ENCODE measurements at regions not wholly inside any gene's neighbourhood (a gene's known extent, or its start where the extent isn't known, plus 50 kb on each side); places are given as distances from the start of the nearest gene placed in this dataset.
A peak's percentile ranks its signal among the peaks of the same experiment; 100 is the strongest.

DNA sequence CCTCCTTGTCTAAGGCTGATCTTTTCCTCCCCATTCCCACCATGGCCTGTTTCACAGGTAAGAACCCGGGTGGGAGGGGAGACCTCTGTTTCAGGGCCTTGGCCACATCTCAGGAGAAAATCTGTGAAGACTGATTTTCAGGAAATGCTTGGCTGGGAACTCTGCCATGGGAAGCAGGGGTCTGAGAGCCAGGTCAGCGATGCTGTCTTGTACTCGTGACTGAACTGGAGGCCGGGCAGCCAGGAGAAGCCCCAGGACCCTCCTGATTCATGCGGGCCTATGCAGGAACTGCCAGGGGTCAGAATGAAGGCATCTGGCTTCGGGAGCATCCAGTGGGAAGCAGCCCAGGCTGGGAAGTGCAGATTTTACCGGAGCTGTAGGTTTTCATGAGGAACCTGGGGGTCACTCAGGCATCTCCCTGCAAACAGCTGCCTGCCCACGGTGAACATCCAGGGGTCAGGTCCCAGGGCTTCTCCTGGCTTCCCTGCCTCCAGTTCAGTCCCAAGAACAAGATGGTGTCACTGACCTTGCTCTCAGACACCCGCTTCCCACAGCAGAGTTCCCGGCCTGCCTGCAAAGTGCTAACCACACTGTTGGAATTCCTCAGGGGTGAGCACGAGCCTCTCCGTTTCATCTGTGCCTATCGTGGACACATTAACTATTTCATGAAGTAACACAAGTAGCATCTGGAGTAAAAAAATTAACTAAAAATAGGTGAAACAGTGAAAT, 90.2 kb upstream of the SULF2 start:
- no peak for FAIRE-seq
- no peak for DNase-seq (ENCODE audit: insufficient read length, low spot score)

DNA sequence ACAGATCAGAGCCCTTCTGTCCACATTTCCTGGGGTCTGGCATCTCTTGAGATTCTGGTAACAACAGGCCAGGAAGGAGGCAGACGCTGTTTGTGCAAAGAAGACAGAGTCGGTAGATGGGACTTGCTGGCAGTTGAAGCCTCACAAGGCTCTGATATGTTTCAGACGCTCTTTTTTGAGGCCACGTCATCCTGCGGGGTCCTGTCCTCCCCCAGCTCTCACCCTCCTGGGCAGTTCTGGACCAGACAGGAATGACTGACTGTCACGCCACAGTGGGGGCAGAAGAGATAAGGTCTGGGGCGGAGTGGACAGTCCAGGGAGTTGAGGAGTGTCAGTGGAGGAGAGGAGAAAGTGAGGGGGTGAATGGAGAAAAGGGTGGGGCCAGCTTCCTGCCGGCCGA, 87.1 kb upstream of the SULF2 start:
- peak; percentile 26 for FAIRE-seq
- no peak for DNase-seq (ENCODE audit: insufficient read length, low spot score)

DNA sequence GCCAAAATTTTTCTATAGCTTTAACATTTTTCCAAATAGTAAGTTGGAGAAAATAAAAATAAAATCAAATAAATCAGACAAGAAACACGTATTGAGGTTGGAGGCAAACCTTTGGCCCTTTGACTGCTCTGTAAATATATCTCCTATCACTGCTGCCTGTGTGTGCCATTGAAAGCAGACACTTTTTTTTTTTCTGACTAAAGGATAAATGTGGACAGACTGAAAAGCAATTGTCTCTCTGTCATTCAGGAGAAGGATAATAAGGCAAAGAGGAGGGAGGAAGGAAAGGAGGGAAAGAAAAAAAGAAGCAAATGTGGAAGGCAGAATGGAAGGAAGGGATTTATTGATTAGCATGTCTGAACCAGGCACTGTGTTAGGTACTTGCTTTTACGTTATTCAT, 85.2 kb upstream of the SULF2 start:
- DNase-seq (ENCODE audit: insufficient read length, low spot score) = no peak
- FAIRE-seq = no peak

DNA sequence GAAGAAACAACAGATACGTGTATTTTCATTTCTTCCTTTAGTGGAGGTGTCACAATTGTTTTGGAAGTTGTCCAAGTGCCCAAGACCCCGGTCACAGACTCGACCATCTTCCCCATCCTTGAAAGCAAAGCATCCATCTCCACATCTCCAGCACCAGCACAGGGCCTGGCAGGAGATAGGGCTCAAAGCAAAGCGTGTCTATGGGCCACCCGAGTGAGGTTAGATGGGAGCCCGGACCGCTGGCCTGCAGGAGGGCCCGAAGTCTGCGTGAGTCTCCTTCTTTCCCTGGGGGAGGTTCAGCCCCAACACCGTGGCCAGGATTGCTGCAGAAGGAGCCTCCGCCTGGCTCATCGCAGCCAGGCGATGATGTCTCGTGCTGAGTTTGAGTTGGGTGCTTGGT, 83.5 kb upstream of the SULF2 start:
- DNase-seq (ENCODE audit: insufficient read length, low spot score) = no peak
- FAIRE-seq = peak; percentile 48

DNA sequence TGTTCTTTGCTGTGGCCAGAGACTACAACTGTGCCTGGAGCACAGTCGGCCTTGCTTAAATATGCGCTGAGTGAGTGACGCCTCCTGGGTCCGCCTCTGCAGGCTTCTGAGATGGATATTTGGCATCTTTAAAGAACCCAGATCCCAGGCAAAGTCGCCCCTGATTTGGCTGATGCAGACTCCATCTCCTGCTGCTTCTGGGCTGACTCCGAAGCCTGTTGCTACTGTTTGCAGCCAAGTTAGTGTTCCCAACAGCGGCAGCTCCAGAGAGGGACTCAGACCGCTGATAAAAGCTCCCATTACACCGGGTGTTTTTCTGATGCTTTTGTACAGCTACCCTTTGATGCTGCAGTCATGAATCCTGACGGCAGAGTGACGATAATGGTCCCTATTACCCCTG, 83.0 kb upstream of the SULF2 start:
- FAIRE-seq (no peak), DNase-seq (ENCODE audit: insufficient read length, low spot score) (no peak)

DNA sequence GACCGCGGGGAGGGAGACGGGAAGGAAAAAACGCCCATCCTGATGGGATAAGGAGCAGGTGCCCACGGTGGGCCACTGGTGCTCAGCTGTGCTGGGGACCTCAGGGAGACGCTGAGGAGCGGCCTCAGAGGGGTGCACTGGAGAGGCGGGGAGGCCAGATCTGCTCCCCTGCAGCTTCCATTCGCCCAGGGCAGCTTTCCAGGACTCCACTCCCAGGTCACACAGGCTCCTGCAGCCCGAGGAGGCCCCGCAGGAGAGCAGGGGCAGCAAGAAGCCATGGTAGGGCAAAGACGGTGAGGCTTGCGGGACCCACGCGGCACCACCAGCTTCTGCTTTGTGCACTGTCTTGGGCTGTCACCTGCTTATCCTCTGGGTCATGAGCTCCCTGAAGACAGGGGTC, 82.5 kb upstream of the SULF2 start:
- FAIRE-seq (no peak), DNase-seq (ENCODE audit: insufficient read length, low spot score) (no peak)

DNA sequence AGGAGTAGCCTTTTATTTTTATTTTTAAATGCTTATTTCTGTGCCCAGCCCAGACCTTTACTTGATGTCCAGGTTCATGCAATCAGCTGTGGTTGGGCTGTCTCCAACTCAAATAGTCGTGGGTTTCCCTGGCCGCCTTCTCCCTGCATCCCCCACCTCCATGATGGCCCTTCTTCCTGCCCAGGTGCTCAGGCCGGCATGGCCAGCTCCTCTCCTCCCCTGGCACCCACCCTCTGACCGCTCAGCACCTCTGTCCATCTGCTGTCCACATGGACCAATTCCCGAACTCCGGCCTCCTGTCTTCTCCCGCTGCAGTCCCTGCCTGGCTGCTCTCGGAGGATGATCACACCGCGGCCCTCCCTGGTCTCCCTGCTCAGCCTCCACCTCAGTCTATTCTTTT, 81.2 kb upstream of the SULF2 start:
- FAIRE-seq (no peak), DNase-seq (ENCODE audit: insufficient read length, low spot score) (no peak)

DNA sequence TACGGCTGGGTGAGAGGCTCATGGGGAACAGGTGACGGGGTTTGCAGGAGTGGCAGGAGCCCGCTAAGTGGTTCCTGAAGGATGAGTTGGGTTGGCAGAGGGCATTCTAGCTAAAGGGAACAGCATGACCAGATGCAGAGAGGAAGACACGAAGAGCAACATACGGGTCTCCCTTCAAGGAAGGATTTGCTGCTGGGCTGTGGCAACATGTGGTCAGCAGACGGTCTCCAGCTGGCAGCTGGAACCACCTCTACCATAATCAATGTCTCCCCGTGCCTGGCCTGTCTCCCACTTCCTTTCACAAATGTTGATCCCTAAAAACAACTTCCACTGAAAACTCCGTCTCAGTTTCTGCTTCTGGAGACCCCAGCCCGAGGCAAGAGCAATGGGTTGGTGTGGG, 80.6 kb upstream of the SULF2 start:
- DNase-seq (ENCODE audit: insufficient read length, low spot score) = no peak
- no peak for FAIRE-seq

DNA sequence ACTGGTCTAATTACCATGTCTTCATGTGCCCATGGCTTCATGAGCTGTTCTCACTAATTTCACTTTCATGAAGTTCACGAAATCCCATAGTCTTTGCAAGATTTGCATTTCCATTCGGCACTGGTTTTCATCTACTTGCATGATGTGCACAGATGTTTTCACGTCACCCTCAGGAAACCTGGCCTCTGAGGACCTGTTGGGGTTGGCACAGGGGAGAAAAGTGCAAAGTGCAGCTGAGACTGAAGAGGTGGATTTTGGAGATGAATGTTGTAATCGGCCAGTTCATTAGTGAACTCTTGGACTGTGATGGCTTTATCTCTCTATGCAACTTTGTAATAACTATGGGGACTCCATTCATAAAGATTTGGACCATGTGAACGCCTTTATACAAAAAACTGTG, 80.2 kb upstream of the SULF2 start:
- FAIRE-seq = peak; percentile 77
- no peak for DNase-seq (ENCODE audit: insufficient read length, low spot score)

DNA sequence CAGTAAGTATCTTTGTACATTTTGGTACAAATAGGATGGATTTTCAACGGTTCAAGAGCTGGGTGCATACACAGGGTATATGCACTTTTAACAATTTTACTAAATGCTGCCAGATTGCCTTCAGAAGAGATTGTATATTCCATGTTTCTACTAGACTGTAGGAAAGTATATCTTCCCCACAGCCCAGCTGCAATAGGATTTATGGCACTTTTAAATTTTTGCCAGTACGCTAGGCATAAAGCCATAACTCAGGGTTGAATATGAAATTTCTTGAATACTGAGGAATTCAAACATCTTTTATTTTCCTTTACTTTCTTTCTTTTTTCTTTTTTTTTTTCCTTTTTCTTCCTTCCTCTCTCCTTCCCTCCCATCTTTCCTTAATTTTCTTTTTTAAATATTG, 78.7 kb upstream of the SULF2 start:
- DNase-seq (ENCODE audit: insufficient read length, low spot score) (no peak), FAIRE-seq (no peak)

DNA sequence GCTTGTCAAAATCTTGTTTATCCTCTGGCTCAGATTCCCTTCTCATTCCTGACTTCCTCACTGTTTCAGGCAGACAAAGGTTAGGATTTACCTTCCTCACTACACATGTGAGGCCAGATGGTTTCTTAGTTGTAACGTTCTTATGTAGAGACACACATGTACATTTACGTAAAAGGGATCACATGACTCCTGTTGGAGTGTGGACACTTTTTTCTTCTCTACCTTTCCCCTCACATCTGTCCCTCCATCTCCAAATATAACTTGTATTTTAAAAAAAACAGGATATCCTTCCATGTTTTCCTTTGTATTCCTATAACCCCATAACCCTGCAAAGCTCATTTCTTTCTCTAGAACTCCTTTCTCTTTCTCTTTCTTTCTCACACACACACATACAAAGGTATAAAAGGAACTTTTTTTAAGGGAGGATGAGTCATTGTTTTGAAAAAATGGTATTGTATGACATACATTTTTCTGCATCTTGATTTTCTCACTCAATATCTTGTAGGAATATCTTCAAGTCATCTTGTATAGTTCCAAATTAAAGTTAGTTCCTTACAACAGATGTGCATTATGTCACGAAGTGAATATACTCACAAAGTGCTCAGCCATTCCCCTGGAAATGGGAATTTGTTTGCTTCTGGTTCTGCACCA, 78.2 kb upstream of the SULF2 start:
- FAIRE-seq = peak; percentile 74
- no peak for DNase-seq (ENCODE audit: insufficient read length, low spot score)

DNA sequence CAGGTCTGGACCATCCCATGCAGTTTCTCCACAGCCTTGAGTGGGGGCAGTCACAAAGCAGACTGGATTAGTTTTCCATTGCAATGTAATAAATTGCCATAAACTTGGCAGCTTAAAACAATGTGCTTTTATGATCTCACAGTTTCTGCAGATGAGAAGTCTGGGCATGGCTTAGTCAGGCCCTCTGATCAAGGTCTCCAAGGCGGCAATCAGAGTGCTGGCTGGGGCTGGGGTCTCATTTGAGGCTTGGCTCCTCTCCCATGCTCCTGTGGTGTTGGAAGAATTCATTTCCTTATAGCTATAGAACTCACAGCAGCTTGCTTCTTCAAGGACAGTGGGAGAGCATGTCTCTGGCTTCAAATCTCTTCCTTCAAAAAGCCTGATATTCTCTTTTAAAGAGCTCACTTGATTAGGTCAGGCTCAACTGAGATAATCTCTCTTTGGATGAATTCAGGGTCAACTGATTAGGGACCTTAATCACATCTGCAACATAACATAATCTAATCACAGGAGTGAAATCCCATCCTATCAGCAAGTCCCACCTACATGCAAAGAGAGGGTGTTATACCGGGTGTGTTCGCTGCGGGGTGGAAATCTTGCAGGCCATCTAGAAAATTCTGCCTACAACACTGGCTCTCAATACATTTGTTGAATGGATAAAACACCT, 77.4 kb upstream of the SULF2 start:
- DNase-seq (ENCODE audit: insufficient read length, low spot score) = no peak
- FAIRE-seq = peak; percentile 48

DNA sequence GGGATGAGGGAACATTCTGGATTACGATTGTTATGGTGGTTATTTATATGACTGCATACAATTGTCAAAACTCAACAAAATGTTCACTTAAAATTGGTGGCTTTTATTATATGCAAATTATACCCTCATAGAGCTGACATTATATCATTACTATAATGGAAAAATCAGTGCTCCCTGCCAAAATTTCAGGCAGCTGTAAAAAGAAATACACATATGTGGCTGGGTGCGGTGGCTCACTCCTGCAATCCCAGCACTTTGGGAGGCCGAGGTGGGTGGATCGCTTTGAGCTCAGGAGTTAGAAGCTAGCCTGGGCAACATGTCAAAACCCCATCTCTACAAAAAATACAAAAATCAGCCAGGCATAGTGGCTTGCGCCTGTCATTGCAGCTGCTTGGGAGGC, 75.8 kb upstream of the SULF2 start:
- DNase-seq (ENCODE audit: insufficient read length, low spot score) (no peak), FAIRE-seq (no peak)

DNA sequence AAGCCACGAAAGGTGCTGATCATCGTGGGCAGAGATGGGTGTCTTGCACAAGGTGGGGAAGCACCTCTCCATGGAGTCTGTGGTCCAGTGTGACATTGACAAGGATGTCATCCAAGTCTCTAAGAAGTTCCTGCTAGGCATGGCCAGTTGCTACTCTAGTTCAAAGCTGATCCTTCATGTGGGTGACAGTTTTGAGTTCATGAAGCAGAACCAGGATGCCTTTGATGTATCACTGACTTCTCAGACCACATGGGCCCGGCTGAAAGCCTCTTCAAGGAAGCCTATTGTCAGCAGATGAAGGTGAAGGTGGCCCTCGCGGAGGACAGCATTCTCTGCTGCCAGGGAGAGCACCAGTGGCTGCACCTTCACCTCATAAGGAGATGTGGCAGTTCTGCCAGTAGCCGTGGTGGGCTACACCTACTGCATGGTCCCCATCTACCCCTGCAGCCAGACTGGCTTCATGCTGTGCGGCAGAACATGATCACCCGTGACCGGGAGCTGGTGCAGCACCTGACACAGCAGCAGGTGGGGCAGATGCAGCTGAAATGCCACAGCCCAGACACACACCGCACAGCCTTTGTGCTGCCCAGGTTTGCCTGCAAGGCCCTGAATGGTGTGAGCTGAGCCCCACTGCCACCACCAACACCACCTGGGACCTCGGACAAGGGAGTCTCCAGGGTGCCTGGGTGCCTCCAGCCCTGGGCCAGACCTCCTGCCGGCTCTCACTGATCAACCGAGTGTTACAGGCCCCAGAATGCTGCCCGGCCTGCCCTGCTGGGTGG, 75.0 kb upstream of the SULF2 start:
- FAIRE-seq (peak; percentile 77), DNase-seq (ENCODE audit: insufficient read length, low spot score) (no peak)

DNA sequence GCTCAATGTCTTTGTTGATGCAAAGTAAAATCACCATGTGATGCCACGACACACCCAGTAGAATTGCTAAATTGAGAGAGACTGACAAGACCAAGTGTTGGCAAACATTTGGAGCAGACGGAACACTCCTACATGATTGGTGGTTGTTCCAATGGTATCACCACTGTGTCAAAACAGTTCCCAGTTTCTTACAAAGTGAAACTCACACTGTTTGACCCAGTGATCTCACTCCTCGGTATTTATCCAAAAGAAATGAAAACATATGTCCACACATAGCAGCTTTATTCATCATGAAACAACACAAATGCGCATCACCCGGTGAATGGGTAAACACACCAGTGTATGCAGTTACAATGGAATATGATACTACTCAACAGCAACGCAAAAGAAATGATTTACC, 74.0 kb upstream of the SULF2 start:
- FAIRE-seq = peak; percentile 83
- DNase-seq (ENCODE audit: insufficient read length, low spot score) = no peak

DNA sequence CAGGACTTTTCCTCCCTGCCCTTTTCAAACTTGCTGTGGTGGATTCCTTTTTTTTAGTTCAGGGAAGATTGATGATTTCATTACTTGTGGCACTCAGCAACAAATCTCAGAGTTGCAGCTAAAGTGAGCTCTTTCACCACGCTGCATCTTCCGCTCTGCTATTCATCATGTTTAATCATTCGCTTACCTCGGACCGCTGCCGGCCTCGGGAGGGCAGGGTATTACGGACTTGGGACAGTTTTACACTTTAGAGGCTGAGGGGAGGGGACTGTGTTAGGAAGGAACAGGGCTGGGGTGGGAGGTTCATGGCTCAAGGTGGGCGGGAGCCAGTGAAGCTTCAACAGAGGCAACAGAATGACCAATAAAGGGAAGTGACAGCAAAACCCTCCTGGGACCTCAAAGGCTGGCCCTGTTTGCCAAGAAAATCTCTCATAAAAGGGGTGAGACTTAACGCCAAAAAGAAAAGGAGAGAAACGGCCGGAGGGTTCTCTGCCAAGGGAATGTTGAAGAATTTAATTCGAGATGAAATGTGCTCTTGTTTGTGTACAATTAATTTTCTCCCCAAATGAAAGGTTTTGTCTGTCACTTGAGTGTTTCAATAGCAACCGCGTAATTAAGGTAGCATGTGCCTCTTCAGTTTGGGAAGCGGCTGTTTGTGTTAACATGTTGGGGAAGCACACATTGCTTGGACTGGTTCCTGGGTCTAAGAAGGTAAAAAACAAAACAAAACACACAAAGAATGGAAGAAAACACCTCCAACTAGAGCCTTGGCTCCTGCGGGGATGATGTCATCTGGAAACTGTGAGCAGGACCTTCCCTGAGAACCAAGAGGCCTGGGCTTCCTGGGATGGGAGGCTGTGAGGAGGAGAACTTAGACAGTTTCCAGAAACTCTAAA, 72.5 kb upstream of the SULF2 start:
- FAIRE-seq (peak; percentile 13), DNase-seq (ENCODE audit: insufficient read length, low spot score) (no peak)

DNA sequence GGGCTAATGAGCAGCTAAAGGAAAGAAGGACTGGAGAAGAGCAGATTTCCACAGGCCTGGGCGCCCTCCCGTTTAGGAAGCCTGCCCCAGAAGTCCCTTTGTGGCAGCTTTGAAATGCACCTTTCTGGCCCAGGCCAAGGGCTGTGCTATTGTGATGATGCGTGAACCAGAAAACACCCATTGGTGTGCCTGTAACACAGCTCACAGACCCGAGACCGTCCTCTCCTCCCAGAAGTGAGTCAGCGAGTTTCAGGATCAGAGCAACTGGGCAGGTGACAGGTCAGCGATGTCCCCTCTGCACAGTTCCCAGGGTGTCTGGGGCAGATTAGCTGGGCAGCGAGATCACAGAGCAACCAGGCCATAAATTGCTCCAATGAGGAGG, 71.9 kb upstream of the SULF2 start:
- FAIRE-seq (peak; percentile 13), DNase-seq (ENCODE audit: insufficient read length, low spot score) (no peak)

DNA sequence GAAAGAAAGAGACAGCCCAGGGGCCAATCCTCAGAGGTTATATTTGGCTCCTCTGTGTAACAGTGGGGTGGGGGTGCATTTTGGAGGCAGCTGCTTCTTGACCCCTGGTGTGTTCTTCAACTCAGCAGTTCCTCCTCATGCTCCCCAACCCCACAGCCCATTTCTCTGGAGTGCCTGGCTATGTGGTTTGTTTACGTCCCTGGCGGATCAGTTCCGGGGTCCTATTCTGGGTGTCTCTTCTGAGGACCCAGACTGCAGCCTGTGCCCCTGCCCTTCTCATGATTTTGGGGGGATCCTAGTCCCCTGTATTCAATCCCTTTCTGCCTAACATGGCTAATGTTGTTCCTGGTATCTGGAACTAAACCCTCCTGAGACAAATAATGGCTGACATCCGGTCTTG, 70.5 kb upstream of the SULF2 start:
- DNase-seq (ENCODE audit: insufficient read length, low spot score) (no peak), FAIRE-seq (no peak)

DNA sequence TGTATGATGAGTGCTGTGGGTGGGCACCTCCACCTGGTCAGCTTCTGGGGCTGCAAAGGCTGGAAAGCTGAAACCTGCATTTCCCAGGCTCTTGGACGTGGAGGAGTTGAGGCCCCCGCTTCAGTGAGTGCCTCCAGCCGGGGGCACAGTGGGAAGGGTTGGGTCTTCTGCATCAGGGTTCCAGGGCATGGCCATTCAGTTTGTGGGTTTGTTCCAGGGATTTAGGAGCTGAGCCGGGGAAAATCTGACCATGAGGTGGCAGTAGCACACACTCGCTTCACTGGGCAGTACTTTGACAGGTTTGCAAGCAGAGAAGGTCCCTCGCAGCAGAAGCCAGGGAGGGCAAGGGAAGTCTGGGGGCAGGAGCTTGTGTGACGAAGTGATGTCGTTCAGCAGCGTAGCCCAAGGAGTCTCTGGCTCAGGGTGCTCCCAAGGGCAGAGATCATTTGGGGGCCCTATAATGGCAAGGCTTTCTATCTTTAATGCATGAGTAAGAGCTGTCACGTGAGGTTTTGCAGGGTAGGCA, 69.5 kb upstream of the SULF2 start:
- peak; percentile 77 for FAIRE-seq
- peak; percentile 85 for DNase-seq (ENCODE audit: insufficient read length, low spot score)

DNA sequence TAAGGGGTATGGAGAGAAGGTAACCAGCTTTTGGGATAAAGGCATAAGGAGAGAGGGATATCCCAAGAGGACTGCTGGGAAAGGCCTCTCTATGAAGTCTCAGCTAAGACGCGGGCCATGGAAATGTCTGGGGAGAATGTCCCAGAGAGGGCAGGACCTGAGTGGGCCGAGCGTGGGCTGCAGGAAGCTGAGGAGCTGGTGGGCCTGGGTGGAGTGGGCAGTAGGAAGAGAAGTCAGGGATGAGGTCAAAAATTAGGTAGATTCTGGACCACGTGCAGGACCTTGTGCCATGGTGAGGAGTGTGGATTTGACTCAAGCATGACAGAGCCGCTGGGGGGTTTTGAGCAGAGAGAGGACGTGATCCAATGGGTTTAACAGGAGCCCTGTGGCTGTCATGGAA, 66.5 kb upstream of the SULF2 start:
- no peak for FAIRE-seq
- no peak for DNase-seq (ENCODE audit: insufficient read length, low spot score)
